ENCODE measurements at regions not wholly inside any gene's neighbourhood (a gene's known extent, or its start where the extent isn't known, plus 50 kb on each side); places are given as distances from the start of the nearest gene placed in this dataset.

- Histone ChIP-seq H3K9me3 (ENCODE audit: control insufficient read depth, insufficient read depth, low read depth, low read length) (no peaks in the 10 kb centered on the region), H3K27ac (ENCODE audit: low read depth, low read length) (no peak overlapping the region), H3K4me1 (ENCODE audit: control insufficient read depth, insufficient read depth, low read length) (no peaks in the 10 kb centered on the region), H3K9ac (ENCODE audit: low read length) (no peak overlapping the region), H3K27me3 (ENCODE audit: control insufficient read depth, insufficient read depth, low read length) (no peaks in the 10 kb centered on the region), H3K36me3 (ENCODE audit: control insufficient read depth, insufficient read depth, low read length) (no peaks in the 10 kb centered on the region), H3K4me3 (ENCODE audit: low read depth, low read length) (no peak overlapping the region)
These were observed 82.5 kb upstream of the SULF2 start for GRCh38 chr20:47867831-47868230.

GRCh38 chr20:47866480-47866879 lies 81.2 kb upstream of the SULF2 start:
- Histone ChIP-seq H3K4me3 (ENCODE audit: low read depth, low read length) (no peak overlapping the region), H3K27ac (ENCODE audit: low read depth, low read length) (no peak overlapping the region), H3K27me3 (ENCODE audit: control insufficient read depth, insufficient read depth, low read length) (no peaks in the 10 kb centered on the region), H3K9ac (ENCODE audit: low read length) (no peak overlapping the region), H3K4me1 (ENCODE audit: control insufficient read depth, insufficient read depth, low read length) (no peaks in the 10 kb centered on the region), H3K9me3 (ENCODE audit: control insufficient read depth, insufficient read depth, low read depth, low read length) (no peaks in the 10 kb centered on the region), H3K36me3 (ENCODE audit: control insufficient read depth, insufficient read depth, low read length) (no peaks in the 10 kb centered on the region)

GRCh38 chr20:47865912-47866311 lies 80.6 kb upstream of the SULF2 start:
- Histone ChIP-seq H3K27me3 (ENCODE audit: control insufficient read depth, insufficient read depth, low read length) (no peaks in the 10 kb centered on the region), H3K36me3 (ENCODE audit: control insufficient read depth, insufficient read depth, low read length) (no peaks in the 10 kb centered on the region), H3K27ac (ENCODE audit: low read depth, low read length) (no peak overlapping the region), H3K4me3 (ENCODE audit: low read depth, low read length) (no peak overlapping the region), H3K9ac (ENCODE audit: low read length) (no peak overlapping the region), H3K9me3 (ENCODE audit: control insufficient read depth, insufficient read depth, low read depth, low read length) (no peaks in the 10 kb centered on the region), H3K4me1 (ENCODE audit: control insufficient read depth, insufficient read depth, low read length) (no peaks in the 10 kb centered on the region)

GRCh38 chr20:47865451-47865850 lies 80.2 kb upstream of the SULF2 start:
- H3K27me3 ChIP-seq (ENCODE audit: control insufficient read depth, insufficient read depth, low read length): no peaks in the 10 kb centered on the region
- no peaks in the 10 kb centered on the region for H3K9me3 ChIP-seq (ENCODE audit: control insufficient read depth, insufficient read depth, low read depth, low read length)

GRCh38 chr20:47863981-47864380 lies 78.7 kb upstream of the SULF2 start:
- no peaks in the 10 kb centered on the region for H3K36me3 ChIP-seq (ENCODE audit: control insufficient read depth, insufficient read depth, low read length)
- no peaks in the 10 kb centered on the region for H3K4me1 ChIP-seq (ENCODE audit: control insufficient read depth, insufficient read depth, low read length)
- no peaks in the 10 kb centered on the region for H3K27me3 ChIP-seq (ENCODE audit: control insufficient read depth, insufficient read depth, low read length)
- H3K27ac ChIP-seq (ENCODE audit: low read depth, low read length): no peak overlapping the region
- H3K4me3 ChIP-seq (ENCODE audit: low read depth, low read length): no peak overlapping the region
- no peaks in the 10 kb centered on the region for H3K9me3 ChIP-seq (ENCODE audit: control insufficient read depth, insufficient read depth, low read depth, low read length)
- H3K9ac ChIP-seq (ENCODE audit: low read length): no peak overlapping the region

More at GRCh38 chr20:47865451-47865850, 80.2 kb upstream of the SULF2 start:
- no peak overlapping the region for H3K4me3 ChIP-seq (ENCODE audit: low read depth, low read length)
- H3K36me3 ChIP-seq (ENCODE audit: control insufficient read depth, insufficient read depth, low read length): no peaks in the 10 kb centered on the region
- H3K27ac ChIP-seq (ENCODE audit: low read depth, low read length): no peak overlapping the region
- no peak overlapping the region for H3K9ac ChIP-seq (ENCODE audit: low read length)
- no peaks in the 10 kb centered on the region for H3K4me1 ChIP-seq (ENCODE audit: control insufficient read depth, insufficient read depth, low read length)

- Histone ChIP-seq H3K9me3 (ENCODE audit: control insufficient read depth, insufficient read depth, low read depth, low read length) (no peaks in the 10 kb centered on the region), H3K9ac (ENCODE audit: low read length) (no peak overlapping the region), H3K4me1 (ENCODE audit: control insufficient read depth, insufficient read depth, low read length) (no peaks in the 10 kb centered on the region), H3K36me3 (ENCODE audit: control insufficient read depth, insufficient read depth, low read length) (no peaks in the 10 kb centered on the region), H3K27me3 (ENCODE audit: control insufficient read depth, insufficient read depth, low read length) (no peaks in the 10 kb centered on the region), H3K27ac (ENCODE audit: low read depth, low read length) (no peak overlapping the region), H3K4me3 (ENCODE audit: low read depth, low read length) (no peak overlapping the region)
These were observed 78.2 kb upstream of the SULF2 start for GRCh38 chr20:47863315-47863965.

- Histone ChIP-seq H3K27me3 (ENCODE audit: control insufficient read depth, insufficient read depth, low read length) (no peaks in the 10 kb centered on the region), H3K4me3 (ENCODE audit: low read depth, low read length) (no peak overlapping the region), H3K27ac (ENCODE audit: low read depth, low read length) (no peak overlapping the region), H3K4me1 (ENCODE audit: control insufficient read depth, insufficient read depth, low read length) (peaks cover 7% of the 10 kb centered on the region), H3K36me3 (ENCODE audit: control insufficient read depth, insufficient read depth, low read length) (no peaks in the 10 kb centered on the region), H3K9me3 (ENCODE audit: control insufficient read depth, insufficient read depth, low read depth, low read length) (no peaks in the 10 kb centered on the region), H3K9ac (ENCODE audit: low read length) (no peak overlapping the region)
These were observed 77.4 kb upstream of the SULF2 start for GRCh38 chr20:47862574-47863240.

GRCh38 chr20:47861116-47861515 lies 75.8 kb upstream of the SULF2 start:
- Histone ChIP-seq H3K36me3 (ENCODE audit: control insufficient read depth, insufficient read depth, low read length) (no peaks in the 10 kb centered on the region), H3K27ac (ENCODE audit: low read depth, low read length) (no peak overlapping the region), H3K9ac (ENCODE audit: low read length) (no peak overlapping the region), H3K27me3 (ENCODE audit: control insufficient read depth, insufficient read depth, low read length) (no peaks in the 10 kb centered on the region), H3K4me3 (ENCODE audit: low read depth, low read length) (no peak overlapping the region), H3K4me1 (ENCODE audit: control insufficient read depth, insufficient read depth, low read length) (peaks cover 15% of the 10 kb centered on the region), H3K9me3 (ENCODE audit: control insufficient read depth, insufficient read depth, low read depth, low read length) (peaks cover 5% of the 10 kb centered on the region)

GRCh38 chr20:47860049-47860830 lies 75.0 kb upstream of the SULF2 start:
- Histone ChIP-seq H3K4me1 (ENCODE audit: control insufficient read depth, insufficient read depth, low read length) (peaks cover 15% of the 10 kb centered on the region), H3K4me3 (ENCODE audit: low read depth, low read length) (no peak overlapping the region), H3K9me3 (ENCODE audit: control insufficient read depth, insufficient read depth, low read depth, low read length) (peaks cover 8% of the 10 kb centered on the region), H3K9ac (ENCODE audit: low read length) (no peak overlapping the region), H3K27me3 (ENCODE audit: control insufficient read depth, insufficient read depth, low read length) (no peaks in the 10 kb centered on the region), H3K36me3 (ENCODE audit: control insufficient read depth, insufficient read depth, low read length) (no peaks in the 10 kb centered on the region), H3K27ac (ENCODE audit: low read depth, low read length) (no peak overlapping the region)

- no peaks in the 10 kb centered on the region for H3K36me3 ChIP-seq (ENCODE audit: control insufficient read depth, insufficient read depth, low read length)
- H3K9ac ChIP-seq (ENCODE audit: low read length): no peak overlapping the region
- peaks cover 15% of the 10 kb centered on the region for H3K4me1 ChIP-seq (ENCODE audit: control insufficient read depth, insufficient read depth, low read length)
- peaks cover 8% of the 10 kb centered on the region for H3K9me3 ChIP-seq (ENCODE audit: control insufficient read depth, insufficient read depth, low read depth, low read length)
- H3K4me3 ChIP-seq (ENCODE audit: low read depth, low read length): no peak overlapping the region
- no peaks in the 10 kb centered on the region for H3K27me3 ChIP-seq (ENCODE audit: control insufficient read depth, insufficient read depth, low read length)
- no peak overlapping the region for H3K27ac ChIP-seq (ENCODE audit: low read depth, low read length)
These were observed 74.0 kb upstream of the SULF2 start for GRCh38 chr20:47859278-47859677.
